ENCODE measurements at regions not wholly inside any gene's neighbourhood (a gene's known extent, or its start where the extent isn't known, plus 50 kb on each side); places are given as distances from the start of the nearest gene placed in this dataset.

GRCh38 chr10:123479640-123480039 lies 186.5 kb upstream of the GPR26 start:
- DNase-seq (ENCODE audit: extremely low read depth, low read depth): no peak

- no peak for DNase-seq (ENCODE audit: extremely low read depth, low read depth)
These were observed 185.8 kb upstream of the GPR26 start for GRCh38 chr10:123480344-123480743.

GRCh38 chr10:123480845-123481244 lies 185.3 kb upstream of the GPR26 start:
- no peak for DNase-seq (ENCODE audit: extremely low read depth, low read depth)

GRCh38 chr10:123484722-123485121 lies 181.4 kb upstream of the GPR26 start:
- DNase-seq (ENCODE audit: extremely low read depth, low read depth): no peak

- DNase-seq (ENCODE audit: extremely low read depth, low read depth): no peak
These were observed 180.7 kb upstream of the GPR26 start for GRCh38 chr10:123485341-123485960.

GRCh38 chr10:123488436-123488835 lies 177.7 kb upstream of the GPR26 start:
- no peak for DNase-seq (ENCODE audit: extremely low read depth, low read depth)

- no peak for DNase-seq (ENCODE audit: extremely low read depth, low read depth)
These were observed 174.8 kb upstream of the GPR26 start for GRCh38 chr10:123491364-123491763.

- DNase-seq (ENCODE audit: extremely low read depth, low read depth): no peak
These were observed 174.1 kb upstream of the GPR26 start for GRCh38 chr10:123492016-123492415.

- DNase-seq (ENCODE audit: extremely low read depth, low read depth): no peak
These were observed 171.8 kb upstream of the GPR26 start for GRCh38 chr10:123494301-123494808.

- no peak for DNase-seq (ENCODE audit: extremely low read depth, low read depth)
These were observed 169.8 kb upstream of the GPR26 start for GRCh38 chr10:123496375-123496774.

GRCh38 chr10:123496996-123497660 lies 169.0 kb upstream of the GPR26 start:
- no peak for DNase-seq (ENCODE audit: extremely low read depth, low read depth)

GRCh38 chr10:123500110-123500509 lies 166.0 kb upstream of the GPR26 start:
- no peak for DNase-seq (ENCODE audit: extremely low read depth, low read depth)

GRCh38 chr10:123501148-123501547 lies 165.0 kb upstream of the GPR26 start:
- DNase-seq (ENCODE audit: extremely low read depth, low read depth): no peak

GRCh38 chr10:123502983-123503382 lies 163.2 kb upstream of the GPR26 start:
- no peak for DNase-seq (ENCODE audit: extremely low read depth, low read depth)

- no peak for DNase-seq (ENCODE audit: extremely low read depth, low read depth)
These were observed 159.7 kb upstream of the GPR26 start for GRCh38 chr10:123506455-123506854.

GRCh38 chr10:123507298-123507697 lies 158.9 kb upstream of the GPR26 start:
- DNase-seq (ENCODE audit: extremely low read depth, low read depth): no peak

GRCh38 chr10:123509338-123509737 lies 156.8 kb upstream of the GPR26 start:
- DNase-seq (ENCODE audit: extremely low read depth, low read depth): no peak

GRCh38 chr10:123512901-123513775 lies 153.0 kb upstream of the GPR26 start:
- DNase-seq (ENCODE audit: extremely low read depth, low read depth): no peak

GRCh38 chr10:123513870-123514269 lies 152.3 kb upstream of the GPR26 start:
- DNase-seq (ENCODE audit: extremely low read depth, low read depth): no peak

- DNase-seq (ENCODE audit: extremely low read depth, low read depth): no peak
These were observed 151.2 kb upstream of the GPR26 start for GRCh38 chr10:123514996-123515395.

GRCh38 chr10:123515661-123516060 lies 150.5 kb upstream of the GPR26 start:
- DNase-seq (ENCODE audit: extremely low read depth, low read depth): no peak

Measured in NCI-H460 (cell line).